Transverse colon (tissue), 4 donors: ENCODE measurements at regions not wholly inside any gene's neighbourhood (a gene's known extent, or its start where the extent isn't known, plus 50 kb on each side); places are given as distances from the start of the nearest gene placed in this dataset.
"Not testable (repeated sequence)": the region's sequence is repeated elsewhere in the genome, so short reads cannot be mapped to it uniquely, and the experiment has no call there.

Source experiments
- DNase-seq: peaks from one replicate; pipeline ENCODE4 v3.0.0-alpha.2; 2019
- H3K27ac ChIP-seq, 4 donors: fragments of 200-600 bp; sonication (generic); 2 replicates each; pipeline ENCODE4 v1.5.1; 2016 to 2018; ENCODE audit warnings: inconsistent platforms in 4 of 4
- H3K27me3 ChIP-seq: fragments of 200-600 bp; sonication (generic); 2 replicates; pipeline ENCODE4 v1.5.1; 2017; ENCODE audit warnings: inconsistent platforms
- H3K36me3 ChIP-seq, 4 donors: fragments of 200-600 bp; sonication (generic); 2 replicates each; pipeline ENCODE4 v1.5.1; 2017 to 2019; ENCODE audit warnings: inconsistent platforms in 4 of 4
- H3K4me1 ChIP-seq, 4 donors: fragments of 200-600 bp; sonication (generic); 2 replicates each; pipeline ENCODE4 v1.5.1; 2017 to 2020; ENCODE audit warnings: inconsistent platforms in 4 of 4
- H3K4me3 ChIP-seq, 4 donors: fragments of 200-600 bp; sonication (generic); 1 replicate in 1 of 4; 2 replicates in 3 of 4; pipeline versions ENCODE4 v1.5.1 to v1.6.1; 2017 to 2019; ENCODE audit warnings: inconsistent platforms in 4 of 4
- H3K9me3 ChIP-seq, 2 donors: fragments of 200-600 bp; sonication (generic); 2 replicates each; pipeline ENCODE4 v1.5.1; 2017 to 2019; ENCODE audit warnings: inconsistent platforms in 2 of 2
- EP300 ChIP-seq: sonication (generic); formaldehyde crosslinking; IDR thresholded peaks from one replicate; pipeline ENCODE4 v1.6.1; 2017; ENCODE audit warnings: antibody characterized with exemption, low read depth
- POLR2A ChIP-seq: fragments of 450-650 bp; IDR thresholded peaks from one replicate; pipeline ENCODE4 v1.6.1; 2016; ENCODE audit warnings: antibody characterized with exemption, mild to moderate bottlenecking, moderate library complexity
- POLR2AphosphoS5 ChIP-seq, 3 donors: sonication (generic); formaldehyde crosslinking; IDR thresholded peaks; one replicate each; pipeline ENCODE4 v1.6.1; 2016; ENCODE audit warnings: antibody characterized with exemption in 3 of 3
- WGBS, 2 donors: methylation state at CpG; one replicate each; pipeline ENCODE4 v1.1.5; 2018; ENCODE audit warnings: low coverage in 1 of 2; 5-methylcytosine and 5-hydroxymethylcytosine counted together
- in situ Hi-C, 4 donors: fragments of 200-750 bp; cut with MboI; loops; one replicate each; pipeline versions ENCODE4 v1.15.0 to v1.15.1; 2017; ENCODE audit warnings: low sequenced_read_pairs in 3 of 4, low pct_ligation_motif_present in 1 of 4, low pct_unique_long_range_greater_than_20kb in 1 of 4
- intact Hi-C: fragments of 100-400 bp; cut with DNase I; formaldehyde crosslinking; loops from one replicate; pipeline ENCODE4 v1.15.1; 2023; ENCODE audit warnings: low total_unique reads
- TF ChIP-seq, protein P1 (sequence below), 5 experiments: fragments of 200-600 bp in 3 of 5; fragments of 450-650 bp in 2 of 5; sonication (generic) in 3 of 5; IDR thresholded peaks; 1 replicate in 2 of 5; 2 replicates in 3 of 5; pipeline ENCODE4 v1.5.1; 2016 to 2017; ENCODE audit warnings: antibody characterized with exemption in 5 of 5, inconsistent platforms in 3 of 5, mild to moderate bottlenecking in 2 of 5, moderate library complexity in 1 of 5

DNA sequence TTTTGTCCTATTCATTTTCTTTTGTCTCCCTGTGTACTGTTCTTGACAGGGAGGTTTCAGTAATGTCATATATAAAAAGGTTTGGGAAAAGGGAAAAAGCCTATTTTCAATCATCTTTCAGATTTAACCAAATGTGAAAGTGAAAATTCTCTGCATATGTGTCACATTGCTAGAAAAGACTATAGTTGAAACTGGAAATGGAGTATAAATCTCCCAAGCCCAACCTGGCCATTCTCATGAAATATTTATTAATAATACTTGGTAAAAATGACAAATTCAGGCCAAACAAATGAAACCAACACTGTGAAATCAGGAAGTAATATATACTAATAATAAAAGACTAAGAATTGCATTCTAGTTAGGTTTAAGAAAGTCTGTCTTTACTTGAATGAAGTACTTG lies 1129.2 kb downstream of the SLC16A7 start:
- TF ChIP-seq, protein P1, sequence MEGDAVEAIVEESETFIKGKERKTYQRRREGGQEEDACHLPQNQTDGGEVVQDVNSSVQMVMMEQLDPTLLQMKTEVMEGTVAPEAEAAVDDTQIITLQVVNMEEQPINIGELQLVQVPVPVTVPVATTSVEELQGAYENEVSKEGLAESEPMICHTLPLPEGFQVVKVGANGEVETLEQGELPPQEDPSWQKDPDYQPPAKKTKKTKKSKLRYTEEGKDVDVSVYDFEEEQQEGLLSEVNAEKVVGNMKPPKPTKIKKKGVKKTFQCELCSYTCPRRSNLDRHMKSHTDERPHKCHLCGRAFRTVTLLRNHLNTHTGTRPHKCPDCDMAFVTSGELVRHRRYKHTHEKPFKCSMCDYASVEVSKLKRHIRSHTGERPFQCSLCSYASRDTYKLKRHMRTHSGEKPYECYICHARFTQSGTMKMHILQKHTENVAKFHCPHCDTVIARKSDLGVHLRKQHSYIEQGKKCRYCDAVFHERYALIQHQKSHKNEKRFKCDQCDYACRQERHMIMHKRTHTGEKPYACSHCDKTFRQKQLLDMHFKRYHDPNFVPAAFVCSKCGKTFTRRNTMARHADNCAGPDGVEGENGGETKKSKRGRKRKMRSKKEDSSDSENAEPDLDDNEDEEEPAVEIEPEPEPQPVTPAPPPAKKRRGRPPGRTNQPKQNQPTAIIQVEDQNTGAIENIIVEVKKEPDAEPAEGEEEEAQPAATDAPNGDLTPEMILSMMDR (IDR thresholded peaks at IDR 0.05), result no peak
- Histone ChIP-seq H3K36me3 (no peaks in the 10 kb centered on the region), H3K4me3 (no peak overlapping the region), H3K27me3 (no peaks in the 10 kb centered on the region), H3K4me1 (no peaks in the 10 kb centered on the region), H3K9me3 (no peaks in the 10 kb centered on the region), H3K27ac (no peak overlapping the region)
- DNase-seq, result no peak
- intact Hi-C loops (no loop called here), in situ Hi-C loops (no loop called here)

- intact Hi-C loops, result no loop called here
- H3K27me3 ChIP-seq, result no peaks in the 10 kb centered on the region
- no peak for TF ChIP-seq POLR2AphosphoS5 (IDR thresholded peaks at IDR 0.05)
- TF ChIP-seq POLR2A, result no peak
- TF ChIP-seq, protein P1 (IDR thresholded peaks at IDR 0.05), result no peak
- TF ChIP-seq EP300, result no peak
- no peaks in the 10 kb centered on the region for H3K4me1 ChIP-seq
- no peaks in the 10 kb centered on the region for H3K36me3 ChIP-seq
- WGBS, 2 donors, result 80 to 82% methylated on average over 1 of the region's 1 CpG
- H3K4me3 ChIP-seq, result no peak overlapping the region
- H3K27ac ChIP-seq, result no peak overlapping the region
- peaks cover 0 to 3% of the 10 kb centered on the region in 2 donors for H3K9me3 ChIP-seq
- no peak for DNase-seq
- in situ Hi-C loops, result no loop called here
Measured at GRCh38 chr12:60752589-60752988, 1156.8 kb downstream of the SLC16A7 start.

GRCh38 chr12:60758224-60758623 lies 1162.4 kb downstream of the SLC16A7 start:
- H3K4me1 ChIP-seq, result no peaks in the 10 kb centered on the region
- peaks cover 0 to 3% of the 10 kb centered on the region in 2 donors for H3K9me3 ChIP-seq
- no peak overlapping the region for H3K27ac ChIP-seq
- in situ Hi-C loops, result no loop called here
- no peak for DNase-seq
- H3K27me3 ChIP-seq, result no peaks in the 10 kb centered on the region
- 33 to 53% methylated on average over 1 of the region's 1 CpG for WGBS, 2 donors
- intact Hi-C loops, result no loop called here
- no peak for TF ChIP-seq POLR2AphosphoS5 (IDR thresholded peaks at IDR 0.05)
- no peak for TF ChIP-seq POLR2A
- TF ChIP-seq, protein P1 (IDR thresholded peaks at IDR 0.05), result no peak
- TF ChIP-seq EP300, result no peak
- H3K36me3 ChIP-seq, result no peaks in the 10 kb centered on the region
- H3K4me3 ChIP-seq, result no peak overlapping the region

- H3K4me1 ChIP-seq, result no peaks in the 10 kb centered on the region
- peaks cover 0 to 3% of the 10 kb centered on the region in 2 donors for H3K9me3 ChIP-seq
- no peak for DNase-seq
- H3K4me3 ChIP-seq, result no peak overlapping the region
- H3K36me3 ChIP-seq, result no peaks in the 10 kb centered on the region
- no peak overlapping the region for H3K27ac ChIP-seq
- in situ Hi-C loops, result no loop called here
- H3K27me3 ChIP-seq, result no peaks in the 10 kb centered on the region
- intact Hi-C loops, result no loop called here
- 17 to 44% methylated on average over 1 of the region's 1 CpG for WGBS, 2 donors
- TF ChIP-seq, protein P1 (IDR thresholded peaks at IDR 0.05), result no peak
- TF ChIP-seq EP300 (no peak), POLR2A (no peak), POLR2AphosphoS5 (IDR thresholded peaks at IDR 0.05) (no peak)
Measured at GRCh38 chr12:60760965-60761364, 1165.1 kb downstream of the SLC16A7 start.

- H3K9me3 ChIP-seq, intact Hi-C loops, H3K36me3 ChIP-seq, H3K27me3 ChIP-seq, H3K4me1 ChIP-seq, H3K27ac ChIP-seq, in situ Hi-C loops, H3K4me3 ChIP-seq, DNase-seq: not testable (repeated sequence)
- WGBS, 2 donors, result 72 to 78% methylated on average over 1 of the region's 1 CpG
Measured at GRCh38 chr12:60801166-60801565, 1205.3 kb downstream of the SLC16A7 start.
